Stomach (tissue), 8 donors: ENCODE measurements at regions not wholly inside any gene's neighbourhood (a gene's known extent, or its start where the extent isn't known, plus 50 kb on each side); places are given as distances from the start of the nearest gene placed in this dataset.

Experiments
- DNase-seq, 2 donors: peaks; one replicate each; pipeline versions ENCODE4 v3.0.0 to v3.0.0-alpha.2; 2013 to 2019
- H3K27ac ChIP-seq, 5 donors: fragments of 200-600 bp in 4 of 5; sonication (generic) in 4 of 5; one replicate each; pipeline ENCODE4 v1.5.1; 2013 to 2019; ENCODE audit warnings: mild to moderate bottlenecking in 1 of 5, moderate library complexity in 1 of 5
- H3K27me3 ChIP-seq, 3 donors: fragments of 200-600 bp; sonication (generic); one replicate each; pipeline ENCODE4 v1.5.1; 2017 to 2019; ENCODE audit warnings: mixed run types in 1 of 3
- H3K36me3 ChIP-seq, 4 donors: fragments of 200-600 bp; sonication (generic); 1 replicate in 3 of 4; 2 replicates in 1 of 4; pipeline ENCODE4 v1.5.1; 2016 to 2019
- H3K4me1 ChIP-seq, 4 donors: fragments of 200-600 bp; sonication (generic); one replicate each; pipeline ENCODE4 v1.5.1; 2016 to 2019
- H3K4me3 ChIP-seq, 4 donors: fragments of 200-600 bp; sonication (generic) in 3 of 4; one replicate each; pipeline ENCODE4 v1.5.1; 2016 to 2019; ENCODE audit warnings: mild to moderate bottlenecking in 1 of 4
- H3K9me3 ChIP-seq, 4 donors: fragments of 200-600 bp; sonication (generic); one replicate each; pipeline ENCODE4 v1.5.1; 2016 to 2019
- EP300 ChIP-seq: sonication (generic); formaldehyde crosslinking; IDR thresholded peaks from one replicate; pipeline ENCODE4 v1.6.1; 2017; ENCODE audit warnings: antibody characterized with exemption
- POLR2A ChIP-seq, 4 donors: fragments of 450-650 bp; IDR thresholded peaks; one replicate each; pipeline ENCODE4 v1.6.1; 2016; ENCODE audit warnings: antibody characterized with exemption in 4 of 4, control low read depth in 2 of 4, mild to moderate bottlenecking in 1 of 4, moderate library complexity in 1 of 4
- POLR2AphosphoS5 ChIP-seq, 3 donors: sonication (generic); formaldehyde crosslinking; IDR thresholded peaks; one replicate each; pipeline ENCODE4 v1.6.1; 2016; ENCODE audit warnings: antibody characterized with exemption in 3 of 3
- WGBS, 5 donors: extraction: QIAGEN DNeasy Blood & Tissue Kit in 3 of 5; methylation state at CpG; one replicate each; pipeline versions ENCODE4 v1.1.5 to v1.1.7; 2013 to 2018; 5-methylcytosine and 5-hydroxymethylcytosine counted together
- intact Hi-C: fragments of 100-400 bp; cut with DNase I; formaldehyde crosslinking; loops from one replicate; pipeline ENCODE4 v1.15.1; 2023; ENCODE audit warnings: low total_unique reads
- TF ChIP-seq, protein P1 (sequence below), 7 experiments: fragments of 450-650 bp in 4 of 7; fragments of 200-600 bp in 3 of 7; sonication (generic) in 3 of 7; IDR thresholded peaks; one replicate each; pipeline ENCODE4 v1.5.1; 2016 to 2019; ENCODE audit warnings: antibody characterized with exemption in 7 of 7, control low read depth in 2 of 7, mild to moderate bottlenecking in 1 of 7
- donor health status: healthy with polysubstance abuse.
- donor health status: Bipolar disorder and iron deficiency.
- donor health status: healthy.

DNA sequence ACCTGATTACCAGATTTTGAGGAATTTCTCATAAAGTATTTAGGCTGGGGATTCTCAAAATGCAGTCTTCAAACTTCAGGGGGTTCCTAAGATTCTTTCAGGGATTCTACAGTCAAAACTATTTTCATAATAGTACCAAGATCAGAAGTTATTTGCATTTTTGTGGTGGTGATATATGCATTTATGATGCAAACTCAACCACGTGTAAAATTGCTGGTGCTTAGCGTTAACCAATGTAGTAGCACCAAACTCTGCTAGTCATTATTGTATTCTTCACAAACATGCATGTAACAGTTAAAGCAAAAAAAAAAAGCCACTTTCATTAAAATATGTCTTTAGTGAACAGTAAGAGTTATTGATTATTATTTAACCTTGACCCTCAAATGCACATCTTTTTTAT is 274.9 kb upstream of the DNAJC19 start:
- Histone ChIP-seq H3K9me3 (no peaks in the 10 kb centered on the region), H3K4me3 (no peak overlapping the region), H3K36me3 (no peaks in the 10 kb centered on the region), H3K27me3 (no peaks in the 10 kb centered on the region), H3K27ac (no peak overlapping the region), H3K4me1 (no peaks in the 10 kb centered on the region)
- DNase-seq: no peak
- 74 to 83% (median 79%) methylated on average over 2 of the region's 2 CpGs for WGBS, 5 donors
- TF ChIP-seq EP300 (no peak), POLR2A (IDR thresholded peaks at IDR 0.05) (no peak), POLR2AphosphoS5 (IDR thresholded peaks at IDR 0.05) (no peak)
- TF ChIP-seq, protein P1, sequence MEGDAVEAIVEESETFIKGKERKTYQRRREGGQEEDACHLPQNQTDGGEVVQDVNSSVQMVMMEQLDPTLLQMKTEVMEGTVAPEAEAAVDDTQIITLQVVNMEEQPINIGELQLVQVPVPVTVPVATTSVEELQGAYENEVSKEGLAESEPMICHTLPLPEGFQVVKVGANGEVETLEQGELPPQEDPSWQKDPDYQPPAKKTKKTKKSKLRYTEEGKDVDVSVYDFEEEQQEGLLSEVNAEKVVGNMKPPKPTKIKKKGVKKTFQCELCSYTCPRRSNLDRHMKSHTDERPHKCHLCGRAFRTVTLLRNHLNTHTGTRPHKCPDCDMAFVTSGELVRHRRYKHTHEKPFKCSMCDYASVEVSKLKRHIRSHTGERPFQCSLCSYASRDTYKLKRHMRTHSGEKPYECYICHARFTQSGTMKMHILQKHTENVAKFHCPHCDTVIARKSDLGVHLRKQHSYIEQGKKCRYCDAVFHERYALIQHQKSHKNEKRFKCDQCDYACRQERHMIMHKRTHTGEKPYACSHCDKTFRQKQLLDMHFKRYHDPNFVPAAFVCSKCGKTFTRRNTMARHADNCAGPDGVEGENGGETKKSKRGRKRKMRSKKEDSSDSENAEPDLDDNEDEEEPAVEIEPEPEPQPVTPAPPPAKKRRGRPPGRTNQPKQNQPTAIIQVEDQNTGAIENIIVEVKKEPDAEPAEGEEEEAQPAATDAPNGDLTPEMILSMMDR (IDR thresholded peaks at IDR 0.05): no peak
- intact Hi-C loops: no loop called here

GRCh38 chr3:181253796-181254195 is 264.3 kb upstream of the DNAJC19 start:
- Histone ChIP-seq H3K27me3 (no peaks in the 10 kb centered on the region), H3K36me3 (no peaks in the 10 kb centered on the region), H3K27ac (no peak overlapping the region), H3K4me3 (no peak overlapping the region), H3K4me1 (no peaks in the 10 kb centered on the region), H3K9me3 (no peaks in the 10 kb centered on the region)
- intact Hi-C loops: no loop called here
- no peak for TF ChIP-seq POLR2A (IDR thresholded peaks at IDR 0.05)
- TF ChIP-seq, protein P1 (IDR thresholded peaks at IDR 0.05): no peak
- TF ChIP-seq POLR2AphosphoS5 (IDR thresholded peaks at IDR 0.05): no peak
- no peak for TF ChIP-seq EP300
- WGBS, 5 donors: 61 to 66% (median 62%) methylated on average over 3 of the region's 3 CpGs
- no peak for DNase-seq

DNA sequence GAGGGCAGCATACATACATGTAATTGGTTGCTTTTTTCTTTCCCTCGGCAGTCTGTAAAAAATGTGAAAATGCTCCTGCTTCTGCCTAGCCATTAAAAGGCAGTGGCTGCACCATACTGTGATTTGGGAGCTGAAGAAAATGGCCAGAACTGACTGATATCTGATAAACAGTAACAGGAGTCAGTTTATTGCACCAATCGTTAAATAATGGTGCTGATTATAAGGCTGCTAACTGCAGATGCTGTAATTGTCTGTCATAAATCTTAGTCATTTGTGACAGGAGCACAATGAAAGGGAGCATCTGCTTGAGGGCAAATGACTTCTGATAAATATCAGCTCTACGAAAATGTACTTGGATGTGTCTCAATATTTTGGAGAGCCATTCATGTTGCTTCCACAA is 263.1 kb upstream of the DNAJC19 start:
- Histone ChIP-seq H3K27me3 (no peaks in the 10 kb centered on the region), H3K27ac (no peak overlapping the region), H3K9me3 (no peaks in the 10 kb centered on the region), H3K4me1 (no peaks in the 10 kb centered on the region), H3K36me3 (no peaks in the 10 kb centered on the region), H3K4me3 (no peak overlapping the region)
- WGBS, 5 donors: 27 to 43% (median 38%) methylated on average over 3 of the region's 3 CpGs
- peak in 1 of 2 donors; percentile 6 for DNase-seq
- intact Hi-C loops: no loop called here
- TF ChIP-seq POLR2AphosphoS5 (IDR thresholded peaks at IDR 0.05) (no peak), POLR2A (IDR thresholded peaks at IDR 0.05) (no peak), EP300 (no peak)
- TF ChIP-seq, protein P1 (IDR thresholded peaks at IDR 0.05): no peak

DNA sequence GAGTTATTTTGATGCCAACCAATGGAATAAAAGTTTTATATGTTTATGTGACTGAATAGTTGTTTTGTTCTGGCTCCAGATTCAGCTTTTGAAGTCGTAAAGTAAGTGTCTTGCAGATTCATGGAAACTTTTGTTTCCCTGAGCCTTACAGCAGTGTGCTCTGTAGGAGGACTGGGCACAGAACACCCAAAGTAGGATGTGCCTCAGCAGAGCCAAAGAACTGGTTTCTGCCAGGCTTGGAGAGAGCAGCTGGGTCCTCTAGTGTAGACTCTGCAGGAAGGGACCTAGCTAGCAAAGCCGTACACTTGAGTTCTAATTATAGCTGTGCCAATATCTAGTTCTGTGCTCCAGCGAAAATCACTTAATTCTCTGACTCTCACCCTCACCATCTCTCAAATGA is 261.2 kb upstream of the DNAJC19 start:
- Histone ChIP-seq H3K27ac (no peak overlapping the region), H3K4me3 (no peak overlapping the region), H3K4me1 (no peaks in the 10 kb centered on the region), H3K27me3 (no peaks in the 10 kb centered on the region), H3K9me3 (no peaks in the 10 kb centered on the region), H3K36me3 (no peaks in the 10 kb centered on the region)
- TF ChIP-seq, protein P1 (IDR thresholded peaks at IDR 0.05): no peak
- TF ChIP-seq POLR2A (IDR thresholded peaks at IDR 0.05) (no peak), EP300 (no peak), POLR2AphosphoS5 (IDR thresholded peaks at IDR 0.05) (no peak)
- DNase-seq: no peak
- 75 to 88% (median 83%) methylated on average over 3 of the region's 3 CpGs for WGBS, 5 donors
- intact Hi-C loops: no loop called here
